Endothelial cell of umbilical vein (primary cell): ENCODE measurements at regions not wholly inside any gene's neighbourhood (a gene's known extent, or its start where the extent isn't known, plus 50 kb on each side); places are given as distances from the start of the nearest gene placed in this dataset.

Source experiments
- BruUV-seq: library from RNA; stranded (reverse); fragments of 400-500 nt; replicated peaks from 2 replicates; lab custom pipeline; 2021; lab: Mats Ljungman, UMichigan
- CTCF ChIA-PET: fragments of 300-600, 350-600 bp; sonication (Branson Sonifier 250); formaldehyde crosslinking; loops from one replicate; lab custom pipeline; 2021; ENCODE audit warnings: antibody characterized with exemption, inconsistent platforms; lab: Charles Lee
- POLR2A ChIA-PET: fragments of 300-600, 350-600 bp; sonication (Branson Sonifier 250); formaldehyde crosslinking; loops from one replicate; lab custom pipeline; 2021; ENCODE audit warnings: antibody characterized with exemption, inconsistent platforms; lab: Charles Lee
- DNase-seq: peaks from one replicate; pipeline ENCODE4 v3.0.0-alpha.2; 2011; ENCODE audit warnings: low read depth, low spot score
- FAIRE-seq: peaks from 2 replicates; lab custom pipeline; 2011; peaks lifted over from hg19 to GRCh38; lab: Jason Lieb, UNC
- H2AFZ ChIP-seq: 2 replicates; pipeline ENCODE4 v1.6.0; 2012; ENCODE audit warnings: low read depth, low read length, control low read depth, inconsistent platforms
- H3K27ac ChIP-seq: 2 replicates; pipeline ENCODE4 v1.5.1; 2011; ENCODE audit warnings: low read depth, mild to moderate bottlenecking, control low read depth, low read length, moderate library complexity; ENCODE audit not compliant: insufficient read depth
- H3K27me3 ChIP-seq, 2 experiments: 2 replicates each; pipeline versions ENCODE4 v1.6.0 to v1.6.1; 2011; ENCODE audit warnings: low read length in 2 of 2, mixed read lengths in 1 of 2; ENCODE audit not compliant: control insufficient read depth in 2 of 2, insufficient read depth in 2 of 2
- H3K36me3 ChIP-seq, 2 experiments: 2 replicates in 1 of 2; 3 replicates in 1 of 2; pipeline ENCODE4 v1.5.1; 2011; ENCODE audit warnings: low read length in 2 of 2, mild to moderate bottlenecking in 1 of 2, moderate library complexity in 1 of 2; ENCODE audit not compliant: control insufficient read depth in 2 of 2, insufficient read depth in 2 of 2; ENCODE audit errors: extremely low read depth in 1 of 2
- H3K4me1 ChIP-seq: 3 replicates; pipeline ENCODE4 v1.5.1; 2011; ENCODE audit warnings: mild to moderate bottlenecking, low read length; ENCODE audit not compliant: control insufficient read depth, insufficient read depth; ENCODE audit errors: extremely low read depth
- H3K4me2 ChIP-seq: 2 replicates; pipeline ENCODE4 v1.6.1; 2011; ENCODE audit warnings: low read length, control low read depth, mixed read lengths; ENCODE audit not compliant: insufficient read depth
- H3K4me3 ChIP-seq, 3 experiments: fragments of 200-600 bp in 1 of 3; sonication (generic), shearing (Covaris generic) in 1 of 3; replicated peaks in 1 of 3; 2 replicates each; pipeline ENCODE4 v1.5.1; 2011 to 2016; ENCODE audit warnings: control low read depth in 3 of 3, low read length in 3 of 3, mild to moderate bottlenecking in 2 of 3, inconsistent platforms in 1 of 3, low read depth in 1 of 3, moderate library complexity in 1 of 3; ENCODE audit not compliant: insufficient read depth in 1 of 3
- H3K79me2 ChIP-seq: 2 replicates; pipeline ENCODE4 v1.6.0; 2012; ENCODE audit warnings: low read length, inconsistent platforms; ENCODE audit not compliant: control insufficient read depth, insufficient read depth
- H3K9ac ChIP-seq: replicated peaks from 2 replicates; pipeline ENCODE3; 2011; ENCODE audit warnings: low read length, control low read depth; ENCODE audit not compliant: insufficient read depth; ENCODE audit errors: extremely low read depth
- H3K9me1 ChIP-seq: replicated peaks from 3 replicates; pipeline ENCODE4 v1.6.0; 2011; ENCODE audit warnings: mild to moderate bottlenecking, low read length; ENCODE audit not compliant: control insufficient read depth, insufficient read depth; ENCODE audit errors: extremely low read depth
- H3K9me3 ChIP-seq: replicated peaks from 2 replicates; pipeline ENCODE4 v1.5.1; 2012; ENCODE audit warnings: low read length, inconsistent platforms; ENCODE audit not compliant: control insufficient read depth, insufficient read depth
- H4K20me1 ChIP-seq: replicated peaks from 2 replicates; pipeline ENCODE3; 2011; ENCODE audit warnings: mild to moderate bottlenecking, low read length; ENCODE audit not compliant: control insufficient read depth, insufficient read depth; ENCODE audit errors: extremely low read depth
- CTCF ChIP-seq, 2 donors: IDR thresholded peaks; 1 replicate in 1 of 2; 2 replicates in 1 of 2; pipeline ENCODE4 v1.5.1; 2011; ENCODE audit warnings: low read length in 2 of 2, mild to moderate bottlenecking in 2 of 2, moderate library complexity in 2 of 2, control low read depth in 1 of 2, inconsistent platforms in 1 of 2, low read depth in 1 of 2; ENCODE audit not compliant: insufficient read depth in 1 of 2; ENCODE audit errors: extremely low read depth in 1 of 2
- EZH2 ChIP-seq: IDR thresholded peaks from 2 replicates; pipeline ENCODE4 v1.6.1; 2012; ENCODE audit warnings: borderline replicate concordance, low read depth, mild to moderate bottlenecking, moderate library complexity, low read length, inconsistent platforms; ENCODE audit not compliant: severe bottlenecking
- FOS ChIP-seq: IDR thresholded peaks from 2 replicates; pipeline ENCODE4 v1.6.1; 2011; ENCODE audit warnings: mild to moderate bottlenecking, low read length, moderate library complexity, borderline replicate concordance; ENCODE audit not compliant: insufficient read depth
- GATA2 ChIP-seq: IDR thresholded peaks from 2 replicates; pipeline ENCODE4 v1.7.0; 2011; ENCODE audit warnings: low read depth, mild to moderate bottlenecking, moderate library complexity, mixed read lengths, low read length; ENCODE audit not compliant: insufficient read length, insufficient read depth
- JUN ChIP-seq: IDR thresholded peaks from 2 replicates; pipeline ENCODE4 v1.6.1; 2011; ENCODE audit warnings: borderline replicate concordance, low read depth; ENCODE audit not compliant: insufficient read length, insufficient read depth
- MYC ChIP-seq: IDR thresholded peaks from one replicate; pipeline ENCODE4 v1.6.1; 2011; ENCODE audit warnings: mild to moderate bottlenecking, low read depth, low read length
- POLR2AphosphoS5 ChIP-seq: IDR thresholded peaks from 2 replicates; pipeline ENCODE4 v1.6.1; 2012; ENCODE audit warnings: low read depth, mild to moderate bottlenecking, control low read depth, low read length, moderate library complexity; ENCODE audit not compliant: insufficient read depth
- dilution Hi-C: fragments of 300-500 bp; cut with MboI; formaldehyde crosslinking; loops from one replicate; pipeline ENCODE4 v1.15.0; 2019; ENCODE audit warnings: low sequenced_read_pairs; ENCODE audit not compliant: extremely low pct_ligation_motif_present
- intact Hi-C: fragments of 100-400 bp; cut with micrococcal nuclease; formaldehyde crosslinking; loops from one replicate; pipeline ENCODE4 v1.10.0; 2022
- TF ChIP-seq, protein P1 (sequence below): IDR thresholded peaks from 2 replicates; pipeline ENCODE4 v1.6.1; 2011; ENCODE audit not compliant: insufficient read depth, insufficient read length

DNA sequence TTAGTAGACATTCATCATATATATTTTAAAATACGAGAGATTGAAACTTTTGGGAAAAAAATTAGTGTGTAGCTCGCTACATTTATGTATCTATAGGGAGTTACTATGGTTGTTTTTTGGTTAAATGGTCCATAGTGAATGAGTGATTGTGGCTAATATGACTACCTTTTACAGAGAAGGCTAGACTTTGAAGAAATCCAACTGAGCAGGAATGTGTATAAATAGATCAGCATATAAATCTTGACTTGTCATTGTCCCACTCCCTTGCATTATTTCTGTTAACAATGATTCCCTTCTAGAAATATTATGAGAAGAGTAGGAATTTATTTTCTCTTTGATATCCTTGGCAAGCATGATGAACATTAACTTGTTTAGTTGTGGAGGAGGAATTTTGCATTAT is 737.8 kb upstream of the MAP3K7 start:
- no peaks in the 10 kb centered on the region for H3K36me3 ChIP-seq
- intact Hi-C loops (no loop called here), dilution Hi-C loops (no loop called here)
- TF ChIP-seq MYC, result no peak
- no peak for TF ChIP-seq GATA2
- TF ChIP-seq CTCF (IDR thresholded peaks at IDR 0.05; ENCODE audit: extremely low read depth in 1 of 2, insufficient read depth in 1 of 2, low read depth in 1 of 2, low read length in 2 of 2), result no peak
- TF ChIP-seq, protein P1, sequence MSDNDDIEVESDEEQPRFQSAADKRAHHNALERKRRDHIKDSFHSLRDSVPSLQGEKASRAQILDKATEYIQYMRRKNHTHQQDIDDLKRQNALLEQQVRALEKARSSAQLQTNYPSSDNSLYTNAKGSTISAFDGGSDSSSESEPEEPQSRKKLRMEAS, result no peak
- TF ChIP-seq EZH2, result no peak
- no peak for TF ChIP-seq POLR2AphosphoS5
- TF ChIP-seq JUN, result no peak
- no peak for TF ChIP-seq FOS
- no peak overlapping the region for H3K27ac ChIP-seq
- H3K79me2 ChIP-seq, result no peaks in the 10 kb centered on the region
- no peak overlapping the region for H2AFZ ChIP-seq
- ChIA-PET CTCF (interaction anchor here (1.5 kb wide), 1 partner anchor 210 kb away, joined by 4 read pairs; no protein-coding TSS in a partner anchor), POLR2A (no interaction called here)
- H3K4me1 ChIP-seq, result no peaks in the 10 kb centered on the region
- H3K27me3 ChIP-seq, result no peaks in the 10 kb centered on the region
- H3K9me1 ChIP-seq, result no peaks in the 10 kb centered on the region
- no peak overlapping the region for H3K4me2 ChIP-seq
- no peaks in the 10 kb centered on the region for H4K20me1 ChIP-seq
- no peak for DNase-seq
- no peak overlapping the region for H3K9ac ChIP-seq
- FAIRE-seq, result no peak
- no peaks in the 10 kb centered on the region for H3K9me3 ChIP-seq
- H3K4me3 ChIP-seq, result no peak overlapping the region
- BruUV-seq, result no TSS peak
